GM23248 (cell line): ENCODE measurements at regions not wholly inside any gene's neighbourhood (a gene's known extent, or its start where the extent isn't known, plus 50 kb on each side); places are given as distances from the start of the nearest gene placed in this dataset.

Source experiments
- EZH2 ChIP-seq: fragments of 200-600 bp; sonication (generic); IDR thresholded peaks from 2 replicates; pipeline ENCODE4 v1.6.1; 2018; ENCODE audit warnings: antibody characterized with exemption, mild to moderate bottlenecking; ENCODE audit not compliant: insufficient read depth, poor library complexity, severe bottlenecking
- EZH2phosphoT487 ChIP-seq: fragments of 200-600 bp; sonication (generic); IDR thresholded peaks from 2 replicates; pipeline ENCODE4 v1.6.1; 2018; ENCODE audit warnings: antibody characterized with exemption, moderate library complexity, mild to moderate bottlenecking, low read depth; ENCODE audit not compliant: insufficient read depth

GRCh38 chr6:153852481-153852880, 186.6 kb upstream of the OPRM1 start:
- no peak for TF ChIP-seq EZH2
- TF ChIP-seq EZH2phosphoT487: no peak
